Osteocyte (in vitro differentiated cells): ENCODE measurements at regions not wholly inside any gene's neighbourhood (a gene's known extent, or its start where the extent isn't known, plus 50 kb on each side); places are given as distances from the start of the nearest gene placed in this dataset.
A peak's percentile ranks its signal among the peaks of the same experiment; 100 is the strongest.

ENCODE experiments used
- DNase-seq: peaks from one replicate; pipeline ENCODE4 v3.0.0; 2021; ENCODE audit warnings: mixed read lengths; ENCODE audit not compliant: unreplicated experiment; ENCODE audit errors: extremely low spot score
- H3K27ac Mint-ChIP-seq: one replicate; pipeline ENCODE4 v1.8.0; 2021; ENCODE audit warnings: mild to moderate bottlenecking, mixed read lengths; ENCODE audit not compliant: unreplicated experiment
- H3K27me3 Mint-ChIP-seq: one replicate; pipeline ENCODE4 v1.8.0; 2021; ENCODE audit warnings: mixed read lengths; ENCODE audit not compliant: unreplicated experiment
- H3K36me3 Mint-ChIP-seq: one replicate; pipeline ENCODE4 v1.8.0; 2021; ENCODE audit warnings: mixed read lengths; ENCODE audit not compliant: unreplicated experiment
- H3K4me1 Mint-ChIP-seq: one replicate; pipeline ENCODE4 v1.8.0; 2021; ENCODE audit warnings: mixed read lengths; ENCODE audit not compliant: unreplicated experiment
- H3K4me3 Mint-ChIP-seq: one replicate; pipeline ENCODE4 v1.8.0; 2021; ENCODE audit warnings: mild to moderate bottlenecking, moderate library complexity, mixed read lengths; ENCODE audit not compliant: unreplicated experiment
- H3K9me3 Mint-ChIP-seq: one replicate; pipeline ENCODE4 v1.8.0; 2021; ENCODE audit warnings: mixed read lengths; ENCODE audit not compliant: unreplicated experiment
- CTCF ChIP-seq: fragments of 200-600 bp; sonication (generic); IDR thresholded peaks from 2 replicates; pipeline ENCODE4 v1.5.0; 2021; ENCODE audit warnings: antibody characterized with exemption, mild to moderate bottlenecking, moderate library complexity

DNA sequence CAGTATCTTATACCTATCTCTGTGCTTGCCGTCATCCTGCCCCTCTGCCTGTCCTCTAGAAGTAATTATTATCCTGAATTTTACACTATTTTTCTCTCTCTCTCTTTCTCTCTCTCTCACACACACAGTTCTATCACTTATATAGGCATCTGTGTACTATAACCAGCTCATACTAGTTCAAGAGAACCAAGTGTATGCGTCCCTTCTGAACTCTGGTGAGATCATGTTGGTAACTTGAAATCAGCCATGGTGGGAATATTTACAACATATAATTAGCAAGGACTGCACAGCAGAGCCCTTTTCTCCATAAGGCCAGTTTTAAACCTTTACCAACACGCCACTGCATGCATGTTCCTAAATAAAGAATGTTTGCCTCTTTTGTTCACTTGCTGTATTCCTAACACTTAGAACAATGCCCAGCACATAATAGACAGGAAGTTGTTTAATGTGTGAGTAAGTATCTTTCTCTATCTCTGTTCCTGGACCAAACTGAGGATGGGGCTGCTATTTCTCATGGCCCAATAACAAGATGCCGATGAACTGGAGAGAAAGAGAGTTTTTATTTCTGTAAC, 51.1 kb upstream of the IL21 start:
- Mint-ChIP-seq H3K4me1 (peaks cover 33% of the 10 kb centered on the region), H3K9me3 (peaks cover 7% of the 10 kb centered on the region)
- no peak for TF ChIP-seq CTCF

DNA sequence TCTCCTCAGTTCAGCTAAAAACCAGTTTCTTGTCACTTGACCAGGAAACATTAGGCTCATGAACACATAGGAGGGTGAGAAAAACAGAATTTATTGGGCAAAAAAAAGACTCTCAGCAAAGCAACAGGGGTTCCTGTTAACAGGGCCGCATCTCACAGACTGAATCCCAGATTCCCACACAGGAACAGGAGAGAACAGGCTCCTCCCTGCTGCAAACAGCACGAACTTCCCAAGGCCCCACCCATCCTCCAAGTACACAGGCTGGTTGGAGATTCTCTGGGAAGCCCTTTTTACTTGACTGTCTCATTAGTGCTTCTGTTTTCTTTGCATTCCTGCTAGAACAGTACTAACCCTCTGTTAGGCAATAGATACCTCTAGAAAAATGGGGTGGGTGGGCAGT, 52.4 kb upstream of the IL21 start:
- Mint-ChIP-seq H3K27ac (peak overlapping the region; percentile 36), H3K9me3 (peaks cover 7% of the 10 kb centered on the region), H3K27me3 (no peaks in the 10 kb centered on the region), H3K36me3 (no peaks in the 10 kb centered on the region), H3K4me1 (peaks cover 22% of the 10 kb centered on the region), H3K4me3 (no peak overlapping the region)
- DNase-seq, result no peak
- TF ChIP-seq CTCF, result no peak

More for the DNA sequence above, 51.1 kb upstream of the IL21 start:
- Mint-ChIP-seq H3K27ac (no peak overlapping the region), H3K4me3 (no peak overlapping the region), H3K27me3 (no peaks in the 10 kb centered on the region), H3K36me3 (no peaks in the 10 kb centered on the region)
- no peak for DNase-seq

DNA sequence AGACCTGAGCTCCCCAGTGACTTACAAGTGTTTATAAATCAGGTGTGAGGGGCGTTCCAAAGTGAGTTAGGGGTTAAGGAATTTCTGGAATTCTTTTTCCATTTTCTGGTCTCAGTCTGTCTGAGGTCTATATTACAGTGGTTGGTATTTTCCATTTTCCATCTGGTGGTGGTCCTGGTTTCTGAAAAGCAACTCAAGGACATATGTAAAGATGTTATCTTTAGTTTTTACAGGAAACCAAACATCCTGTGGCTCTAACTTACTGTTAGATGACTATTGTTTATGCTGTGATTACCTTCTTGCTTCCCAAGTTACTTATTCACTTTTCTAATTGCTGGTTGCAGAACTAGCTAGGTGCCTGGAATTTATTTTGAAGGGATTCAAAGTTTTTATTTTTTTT, 53.5 kb upstream of the IL21 start:
- H3K36me3 Mint-ChIP-seq, result no peaks in the 10 kb centered on the region
- no peak overlapping the region for H3K4me3 Mint-ChIP-seq
- peaks cover 16% of the 10 kb centered on the region for H3K4me1 Mint-ChIP-seq
- no peak for DNase-seq
- TF ChIP-seq CTCF, result no peak
- H3K9me3 Mint-ChIP-seq, result peaks cover 7% of the 10 kb centered on the region
- H3K27ac Mint-ChIP-seq, result no peak overlapping the region
- no peaks in the 10 kb centered on the region for H3K27me3 Mint-ChIP-seq

GRCh38 chr4:122679317-122679716, 53.2 kb upstream of the BBS12 start:
- Mint-ChIP-seq H3K4me1 (peaks cover 4% of the 10 kb centered on the region), H3K9me3 (peaks cover 15% of the 10 kb centered on the region), H3K27me3 (no peaks in the 10 kb centered on the region), H3K36me3 (no peaks in the 10 kb centered on the region), H3K27ac (no peak overlapping the region), H3K4me3 (no peak overlapping the region)
- DNase-seq, result no peak
- no peak for TF ChIP-seq CTCF

DNA sequence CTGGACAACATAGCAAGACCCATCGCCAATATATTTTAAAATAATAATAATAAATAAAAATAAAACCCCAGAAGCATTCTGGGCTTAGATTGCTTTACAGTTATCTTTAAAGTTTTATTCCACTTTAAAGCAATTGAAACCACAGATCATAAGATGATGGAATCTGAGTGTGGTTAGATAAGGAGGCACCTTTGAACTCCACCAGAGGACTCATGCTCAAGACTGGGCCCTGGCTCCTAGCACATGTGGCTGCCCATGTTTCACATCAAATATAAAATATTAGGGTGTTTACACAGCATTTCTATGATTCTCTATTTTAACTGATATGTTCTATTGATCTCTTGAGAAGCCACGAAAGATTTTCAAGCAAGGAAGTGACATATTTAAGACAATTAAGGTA, 52.6 kb upstream of the BBS12 start:
- H3K36me3 Mint-ChIP-seq, result no peaks in the 10 kb centered on the region

More for the DNA sequence above, 52.6 kb upstream of the BBS12 start:
- Mint-ChIP-seq H3K27ac (no peak overlapping the region), H3K4me1 (no peaks in the 10 kb centered on the region), H3K9me3 (peaks cover 15% of the 10 kb centered on the region), H3K4me3 (no peak overlapping the region), H3K27me3 (no peaks in the 10 kb centered on the region)
- no peak for TF ChIP-seq CTCF
- DNase-seq, result no peak
